ENCODE measurements at regions not wholly inside any gene's neighbourhood (a gene's known extent, or its start where the extent isn't known, plus 50 kb on each side); places are given as distances from the start of the nearest gene placed in this dataset.
A peak's percentile ranks its signal among the peaks of the same experiment; 100 is the strongest.

DNA sequence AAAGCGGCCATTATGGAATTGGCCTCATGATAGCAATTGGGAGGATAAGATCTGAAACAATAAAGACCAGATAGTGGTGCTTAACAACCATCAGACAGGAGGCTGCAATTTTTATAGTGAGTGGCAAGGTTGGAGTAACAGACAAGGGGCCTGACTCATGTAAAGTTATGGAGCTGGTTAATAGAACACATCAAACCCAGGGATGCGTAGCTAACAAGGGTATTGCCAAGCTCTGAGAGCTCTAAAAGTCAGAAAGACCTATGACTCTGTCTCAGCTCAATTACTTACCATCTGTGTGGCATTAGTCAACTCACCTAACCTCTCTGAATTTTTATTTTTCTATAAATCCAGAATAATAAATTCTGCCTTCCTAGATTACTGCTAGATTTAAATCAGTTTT is 1731.5 kb upstream of the FLRT2 start:
- DNase-seq: no peak

- DNase-seq: no peak
These were observed 1730.7 kb upstream of the FLRT2 start for GRCh38 chr14:83799233-83799632.

DNA sequence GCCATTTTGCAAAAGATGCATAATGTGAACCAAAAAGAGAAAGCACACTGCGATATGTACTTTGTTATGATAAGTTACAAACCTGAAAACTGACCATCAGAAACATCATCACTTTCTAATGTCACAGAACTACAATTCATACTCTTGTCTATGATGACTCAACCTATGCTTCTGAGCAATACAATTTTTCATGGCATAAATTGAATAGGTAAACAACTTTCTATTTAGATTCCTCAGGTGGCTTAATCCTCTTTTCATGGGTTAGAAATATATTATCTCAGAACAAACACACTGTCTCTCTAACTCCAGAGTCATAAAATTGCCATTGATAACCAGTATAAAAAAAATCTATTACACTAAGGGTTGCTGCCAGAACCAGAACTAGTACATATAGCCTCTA is 1715.0 kb upstream of the FLRT2 start:
- DNase-seq: no peak

DNA sequence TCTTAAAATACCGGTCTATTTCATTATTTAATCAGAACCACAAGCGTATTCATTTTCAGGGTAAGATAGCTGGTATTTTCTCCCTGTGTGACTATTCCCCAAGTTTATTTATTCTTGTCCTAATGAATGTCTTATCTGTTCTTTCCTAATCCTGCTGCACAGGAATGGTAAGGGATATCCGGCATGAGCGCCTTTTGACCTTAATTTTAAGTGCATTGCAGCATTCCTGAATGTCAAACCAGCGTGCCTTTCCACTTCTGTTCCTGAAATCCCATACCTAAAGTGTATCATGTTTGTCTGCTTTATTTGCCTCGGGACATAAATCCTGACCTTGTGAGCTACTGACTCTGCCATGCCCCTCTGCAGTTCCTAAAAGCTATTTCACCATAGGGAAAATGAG is 1713.2 kb upstream of the FLRT2 start:
- DNase-seq: no peak

DNA sequence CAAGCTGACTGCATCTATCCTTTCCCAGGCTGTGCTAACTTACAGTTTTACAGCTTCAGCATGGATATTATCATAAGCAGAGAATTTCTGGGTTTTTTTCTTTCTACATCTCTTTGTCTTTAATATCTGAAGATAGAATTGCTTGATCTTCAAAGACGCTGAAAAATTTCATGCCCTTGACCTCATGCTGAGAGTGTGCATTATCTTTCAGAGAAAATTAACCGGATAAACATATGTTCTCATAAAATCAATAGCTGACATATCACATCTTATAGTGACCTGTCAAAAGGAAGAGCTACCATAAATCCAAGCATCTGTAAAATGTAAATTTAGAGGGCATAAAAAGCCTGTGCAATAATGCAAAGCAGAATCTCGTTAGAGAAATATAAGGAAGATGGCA is 1704.1 kb upstream of the FLRT2 start:
- no peak for DNase-seq

- DNase-seq: no peak
These were observed 1703.1 kb upstream of the FLRT2 start for GRCh38 chr14:83826838-83827237.

DNA sequence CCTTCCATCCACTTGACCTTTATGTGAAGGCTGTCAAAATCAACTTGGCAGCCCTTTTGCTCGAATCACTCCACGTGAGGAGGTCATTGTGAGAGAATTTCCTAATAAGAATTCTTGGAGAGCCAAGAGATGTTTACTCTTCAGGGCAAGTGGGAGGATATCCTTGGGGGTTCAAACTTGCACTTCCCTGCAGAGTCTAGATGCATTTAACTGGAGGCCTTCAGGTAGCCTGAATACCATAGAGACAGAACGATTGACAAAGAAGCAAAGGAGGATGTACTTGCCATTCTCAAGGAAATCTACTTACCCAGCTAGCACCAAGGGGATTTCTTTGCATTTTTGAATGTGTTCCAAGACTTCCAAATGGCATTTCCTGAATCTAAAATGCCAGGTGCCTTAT is 1702.6 kb upstream of the FLRT2 start:
- no peak for DNase-seq

DNA sequence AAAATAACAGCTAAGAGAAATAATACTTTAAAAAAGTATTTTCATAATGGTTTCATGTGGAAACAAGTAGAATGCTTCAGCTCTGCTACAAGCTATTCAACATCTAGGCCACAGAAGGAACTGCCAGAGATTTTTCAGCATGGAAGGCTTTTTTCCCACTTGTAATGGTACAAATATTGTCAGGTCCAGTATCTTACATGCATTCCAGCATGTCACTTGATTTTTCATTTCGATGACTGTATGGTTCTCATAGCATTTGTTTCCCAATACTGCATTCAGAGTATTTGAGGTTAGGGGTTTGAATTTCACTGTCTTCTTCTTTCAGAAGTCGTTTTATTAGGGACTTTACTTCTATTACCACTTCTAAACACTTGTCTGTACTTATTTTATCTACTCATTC is 1701.5 kb upstream of the FLRT2 start:
- DNase-seq: no peak

GRCh38 chr14:83830316-83830715 is 1699.6 kb upstream of the FLRT2 start:
- DNase-seq: no peak

DNA sequence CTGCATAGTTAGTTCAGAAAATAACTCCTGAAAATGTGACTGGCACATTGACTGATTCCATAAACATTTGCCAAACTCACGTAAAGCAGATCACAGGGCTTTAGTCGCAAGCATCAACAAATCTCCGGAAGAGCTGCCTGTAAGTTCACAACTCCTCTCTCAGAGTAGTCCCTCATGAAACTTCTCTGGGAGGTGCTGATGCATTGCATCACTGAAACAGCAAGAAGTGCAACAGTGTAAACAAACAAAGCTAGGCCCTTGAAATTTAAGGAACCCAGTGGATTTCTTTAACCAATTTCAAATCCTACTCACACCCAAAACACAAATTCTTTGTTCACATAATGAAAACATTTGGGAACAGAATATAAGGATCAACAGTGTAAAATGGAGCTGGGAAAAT is 1691.7 kb upstream of the FLRT2 start:
- no peak for DNase-seq

DNA sequence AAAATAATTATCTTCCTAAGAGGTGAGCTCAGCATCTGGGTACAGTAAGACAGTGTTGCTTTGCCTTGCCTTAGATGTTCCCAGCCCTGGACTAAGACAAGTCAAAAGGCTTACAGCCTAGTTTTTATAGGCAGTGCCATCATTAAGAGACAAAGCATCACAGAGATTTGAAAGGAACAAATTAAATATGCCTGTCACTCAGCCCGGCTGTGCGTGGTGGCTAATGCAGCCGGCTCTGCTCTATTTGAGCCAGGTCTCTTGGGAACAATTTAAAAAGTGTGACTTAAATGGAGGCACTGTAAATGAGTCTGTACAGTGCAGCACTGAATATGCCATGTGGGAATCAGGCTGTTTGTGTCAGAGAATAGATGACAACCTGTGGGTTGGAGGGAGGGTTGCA is 1687.4 kb upstream of the FLRT2 start:
- DNase-seq: peak; percentile 39

DNA sequence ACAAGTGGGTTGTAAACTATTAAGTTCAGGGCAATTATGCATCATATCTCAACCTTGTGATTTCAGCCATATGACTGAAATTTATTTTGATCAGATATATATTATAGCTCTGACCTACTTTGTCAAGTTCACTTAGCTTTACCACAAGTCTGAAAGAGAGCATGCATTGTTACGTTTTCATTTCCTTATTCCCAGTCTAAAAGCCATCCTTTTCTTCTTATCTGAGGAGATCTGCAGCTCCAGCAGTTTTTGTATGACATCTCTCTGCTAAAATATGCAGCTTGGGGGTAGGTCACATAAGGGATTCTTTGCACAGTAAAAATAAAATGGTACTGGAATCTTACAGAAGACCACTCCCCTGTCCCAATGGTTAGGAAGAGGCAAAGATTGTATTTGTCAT is 1682.8 kb upstream of the FLRT2 start:
- no peak for DNase-seq

GRCh38 chr14:83850092-83850491 is 1679.9 kb upstream of the FLRT2 start:
- no peak for DNase-seq

DNA sequence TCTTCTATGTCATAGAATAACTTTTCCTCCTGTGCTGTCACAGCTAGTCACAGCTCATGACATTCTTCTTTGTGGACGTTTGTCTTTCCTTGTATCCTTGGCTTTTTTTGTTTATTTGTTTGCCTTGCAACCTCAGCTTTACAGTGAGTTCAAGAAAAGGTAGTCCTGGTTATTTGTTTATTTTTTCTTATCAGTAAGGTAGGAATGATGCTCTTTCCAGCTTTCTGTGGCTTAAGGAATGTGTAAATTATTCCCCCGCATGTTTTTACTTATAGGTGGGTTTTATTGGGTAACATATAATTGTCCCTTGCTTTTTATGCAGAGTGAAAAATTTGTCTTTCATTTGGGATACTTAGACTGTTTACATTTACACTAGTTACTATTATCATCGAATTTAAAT is 1673.6 kb upstream of the FLRT2 start:
- DNase-seq: no peak

DNA sequence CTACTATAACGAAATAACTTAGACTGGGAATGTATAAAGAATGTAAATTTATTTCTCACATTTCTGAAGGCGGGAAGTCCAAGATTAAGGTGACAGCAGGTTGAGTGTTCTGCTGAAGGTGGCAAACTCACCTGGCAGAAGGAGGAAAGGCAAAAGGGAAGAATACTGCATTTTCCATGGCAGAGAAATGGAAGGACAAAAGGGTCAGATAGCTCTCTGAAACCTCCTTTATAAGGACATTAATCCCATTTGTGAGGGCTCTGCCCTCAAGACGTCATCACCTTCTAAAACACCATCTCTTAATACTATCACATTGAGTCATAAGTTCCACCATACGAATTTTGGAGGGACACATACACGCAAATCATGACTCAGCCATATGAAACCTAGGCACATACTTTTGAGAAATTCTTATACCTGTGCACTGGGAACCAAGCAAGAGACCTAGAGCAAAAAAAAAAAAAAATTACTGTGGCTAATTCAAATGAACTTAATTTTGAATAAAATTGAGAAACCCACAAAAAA is 1669.3 kb upstream of the FLRT2 start:
- no peak for DNase-seq

- DNase-seq: no peak
These were observed 1666.7 kb upstream of the FLRT2 start for GRCh38 chr14:83863042-83863774.

DNA sequence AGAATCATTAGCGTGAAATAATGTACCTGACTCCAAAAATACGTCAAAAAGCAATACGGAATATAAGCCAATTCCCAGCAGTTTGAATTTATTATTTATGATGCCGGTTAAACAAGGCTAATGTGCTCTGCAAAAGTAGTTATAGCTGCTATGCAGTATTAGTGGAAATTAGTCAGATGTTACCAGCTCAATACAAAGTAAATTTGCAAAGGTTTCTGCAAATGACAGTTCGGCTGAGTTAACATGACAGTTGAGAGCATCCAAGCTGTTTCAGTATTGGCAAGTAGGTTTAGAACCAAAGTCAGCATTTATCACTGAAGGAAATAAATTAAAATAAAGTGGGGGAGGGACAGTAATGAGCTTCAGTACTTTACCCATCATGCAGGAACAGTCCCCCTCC is 1665.8 kb upstream of the FLRT2 start:
- DNase-seq: no peak

DNA sequence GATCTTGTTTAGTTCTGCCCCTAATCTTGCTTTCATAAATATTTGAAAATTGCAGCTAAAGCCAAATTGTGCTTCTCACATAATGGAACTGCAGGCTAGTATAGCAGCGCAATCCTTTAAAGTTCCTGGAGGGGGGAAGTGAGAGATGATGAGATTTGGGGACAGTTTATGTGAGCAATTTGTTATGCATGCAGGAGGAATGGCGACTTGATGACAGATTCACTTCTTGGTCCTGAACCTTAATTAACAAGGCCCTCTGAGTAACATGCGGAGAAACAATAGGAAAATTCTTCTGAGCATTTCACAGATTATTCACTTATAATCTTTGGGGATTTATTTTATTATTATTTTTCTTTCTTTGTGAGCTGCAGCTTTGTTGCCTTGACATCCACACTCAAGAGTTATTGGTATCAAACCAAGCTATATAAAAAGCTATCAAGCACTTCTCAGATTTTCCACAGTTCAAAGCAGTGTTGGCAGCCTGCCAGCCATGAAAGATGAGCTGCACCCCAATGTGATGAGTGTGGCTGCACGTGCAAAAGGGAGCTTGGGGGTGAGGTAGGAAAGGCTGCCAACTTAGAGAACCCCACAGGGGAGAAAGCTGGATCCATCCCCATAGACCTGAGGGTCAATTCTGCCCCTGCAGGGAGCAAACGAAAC is 1662.2 kb upstream of the FLRT2 start:
- DNase-seq: no peak

GRCh38 chr14:83870546-83871270 is 1659.2 kb upstream of the FLRT2 start:
- DNase-seq: no peak

DNA sequence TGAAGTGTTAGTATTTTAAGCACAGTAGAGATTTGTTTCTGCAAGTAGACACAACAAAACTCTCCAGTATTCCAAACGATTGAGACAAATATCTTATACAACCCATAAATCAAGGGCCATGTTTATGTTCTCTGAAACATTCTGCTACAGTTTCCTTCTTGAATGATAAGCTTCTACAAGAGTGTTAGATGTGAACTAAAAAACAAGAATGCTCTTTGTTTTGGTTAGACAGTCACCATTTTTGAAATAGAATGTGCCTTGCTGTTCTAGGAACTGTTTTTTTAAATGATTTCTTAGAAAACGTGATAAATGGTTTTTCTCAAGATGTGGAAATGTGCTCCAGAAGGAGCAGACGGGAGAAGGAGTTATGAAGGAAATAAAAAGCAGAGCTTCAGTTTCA is 1656.3 kb upstream of the FLRT2 start:
- no peak for DNase-seq

DNA sequence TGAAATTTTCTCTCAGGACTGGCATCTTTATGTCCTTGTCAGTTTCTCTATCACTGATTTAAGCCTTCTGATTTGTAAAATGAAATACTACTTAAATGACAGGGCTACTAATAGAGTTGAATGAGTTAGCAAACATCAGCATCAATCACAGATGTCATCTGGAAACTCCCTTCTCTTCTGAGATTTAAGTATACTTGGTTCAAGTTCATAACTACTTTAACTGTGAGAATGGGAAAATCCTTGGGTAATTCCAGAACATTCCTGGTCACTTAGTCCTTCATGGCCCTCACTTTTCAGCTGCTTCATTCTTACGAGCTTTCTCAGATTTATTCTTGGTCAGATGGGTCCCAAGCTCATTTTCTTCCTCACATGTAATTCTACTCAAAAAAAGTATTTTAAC is 1655.3 kb upstream of the FLRT2 start:
- no peak for DNase-seq

DNA sequence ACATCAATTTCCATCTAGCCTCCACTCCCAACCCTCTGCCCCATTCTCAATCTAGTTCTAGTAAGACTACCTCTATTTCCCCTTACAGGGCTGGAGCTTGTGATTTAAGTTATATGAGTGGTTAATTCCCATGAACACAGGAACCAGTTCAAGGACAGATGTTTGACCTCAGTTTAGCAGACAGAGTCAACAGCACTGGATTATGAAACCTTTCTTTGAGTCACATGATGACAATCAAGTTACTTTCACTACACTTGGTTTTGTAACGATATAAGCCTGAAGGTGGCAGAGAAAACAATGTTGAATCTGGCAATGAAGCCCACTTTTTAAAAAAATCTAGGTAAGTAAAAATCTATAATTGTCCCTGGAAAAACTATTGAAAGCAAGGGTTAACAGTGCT is 1646.2 kb upstream of the FLRT2 start:
- DNase-seq: no peak

- DNase-seq: no peak
These were observed 1644.1 kb upstream of the FLRT2 start for GRCh38 chr14:83885837-83886293.

DNA sequence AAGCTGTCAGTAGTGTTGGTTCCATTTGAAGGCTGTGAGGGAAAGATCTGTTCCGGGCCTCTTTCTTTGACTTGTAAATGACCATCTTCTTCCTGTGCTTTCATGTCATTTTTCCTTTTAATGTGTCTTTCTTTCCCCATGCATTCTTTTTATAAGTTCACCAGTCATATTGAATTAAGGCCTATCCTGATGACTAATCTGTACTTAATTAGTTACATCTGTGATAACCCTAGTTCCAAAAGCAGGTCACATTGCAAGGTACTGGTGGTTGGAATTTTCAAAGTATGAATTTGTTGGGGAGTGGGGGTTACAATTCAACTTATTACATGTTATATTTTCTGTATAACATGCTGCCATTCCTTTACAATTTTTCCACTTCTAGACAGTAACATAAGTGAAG is 1642.1 kb upstream of the FLRT2 start:
- DNase-seq: no peak
